NCI-H2081 (cell line): ENCODE measurements at regions not wholly inside any gene's neighbourhood (a gene's known extent, or its start where the extent isn't known, plus 50 kb on each side); places are given as distances from the start of the nearest gene placed in this dataset.
"Not testable (repeated sequence)": the region's sequence is repeated elsewhere in the genome, so short reads cannot be mapped to it uniquely, and the experiment has no call there.

Experiments
- DNase-seq, 2 experiments: peaks; one replicate each; lab custom pipeline; 2025; lab: John Stamatoyannopoulos, UW

GRCh38 chr7:149683181-149683580 lies 90.2 kb downstream of the ZNF467 start:
- no peak for DNase-seq

DNA sequence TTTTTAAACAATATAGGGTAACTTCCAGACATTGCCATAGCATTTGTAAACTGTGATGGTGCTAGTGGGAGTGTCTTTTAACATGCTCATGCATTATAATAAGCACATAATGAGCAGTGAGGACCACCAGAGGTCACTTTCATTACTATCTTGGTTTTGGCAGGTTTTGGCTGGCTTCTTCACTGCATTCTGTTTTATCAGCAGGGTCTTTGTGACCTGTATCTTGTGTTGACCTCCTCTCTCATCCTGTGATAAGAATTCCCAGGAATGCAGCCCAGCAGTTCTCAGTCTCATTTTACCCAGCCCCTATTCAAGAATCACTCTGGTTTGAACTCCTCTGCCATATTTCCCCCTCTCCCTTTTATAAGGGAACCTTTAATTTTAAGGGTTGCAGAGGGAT lies 91.3 kb downstream of the ZNF467 start:
- no peak for DNase-seq

DNA sequence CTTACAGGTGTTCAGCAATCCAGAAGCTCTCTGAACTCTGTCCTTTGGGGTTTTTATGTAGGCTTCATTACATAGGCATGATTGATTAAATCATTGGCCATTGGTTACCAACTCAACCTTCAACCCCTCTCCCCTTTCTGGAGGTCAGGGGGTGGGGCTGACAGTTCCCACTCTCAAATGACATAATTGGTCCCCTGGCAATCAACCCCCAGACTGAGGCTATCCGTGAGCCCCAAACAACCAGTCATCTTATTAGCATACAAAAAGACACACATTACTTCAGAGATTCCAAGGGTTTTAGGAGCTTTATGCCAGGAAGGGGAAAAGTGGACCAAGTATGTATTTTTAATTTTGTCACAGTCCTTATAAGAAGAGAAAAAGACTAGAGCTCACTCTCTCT lies 92.1 kb downstream of the ZNF467 start:
- no peak for DNase-seq

DNA sequence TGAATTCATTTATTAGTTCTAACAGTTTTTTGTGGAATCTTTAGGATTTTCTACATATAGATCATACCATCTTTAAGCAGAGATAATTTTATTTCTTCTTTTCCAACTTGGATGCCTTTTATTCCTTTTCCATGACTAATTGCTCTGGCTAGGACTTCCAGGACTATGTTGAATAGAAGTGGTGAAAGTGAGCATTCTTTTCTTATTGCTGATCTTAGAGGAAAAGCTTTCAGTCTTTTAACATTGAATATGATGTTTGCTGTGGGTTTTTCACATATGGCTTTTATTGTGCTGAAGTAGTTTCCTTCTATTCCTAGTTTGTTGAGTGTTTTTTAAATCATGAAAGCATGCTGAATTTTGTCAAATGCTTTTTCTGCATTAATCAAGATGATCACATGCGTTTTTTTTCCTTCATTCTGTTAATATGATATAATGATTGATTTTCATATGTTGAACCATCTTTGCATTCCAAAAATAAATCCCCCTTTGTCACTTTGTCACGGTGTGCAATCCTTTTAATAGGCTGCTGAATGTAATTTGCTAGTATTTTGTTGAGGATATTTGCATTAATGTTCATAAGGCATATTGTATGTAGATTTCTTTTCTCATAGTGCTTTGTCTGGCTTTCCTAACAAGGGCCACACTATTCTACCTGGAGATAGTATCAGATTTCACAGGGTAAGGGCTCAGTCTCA lies 92.9 kb downstream of the ZNF467 start:
- DNase-seq = no peak

DNA sequence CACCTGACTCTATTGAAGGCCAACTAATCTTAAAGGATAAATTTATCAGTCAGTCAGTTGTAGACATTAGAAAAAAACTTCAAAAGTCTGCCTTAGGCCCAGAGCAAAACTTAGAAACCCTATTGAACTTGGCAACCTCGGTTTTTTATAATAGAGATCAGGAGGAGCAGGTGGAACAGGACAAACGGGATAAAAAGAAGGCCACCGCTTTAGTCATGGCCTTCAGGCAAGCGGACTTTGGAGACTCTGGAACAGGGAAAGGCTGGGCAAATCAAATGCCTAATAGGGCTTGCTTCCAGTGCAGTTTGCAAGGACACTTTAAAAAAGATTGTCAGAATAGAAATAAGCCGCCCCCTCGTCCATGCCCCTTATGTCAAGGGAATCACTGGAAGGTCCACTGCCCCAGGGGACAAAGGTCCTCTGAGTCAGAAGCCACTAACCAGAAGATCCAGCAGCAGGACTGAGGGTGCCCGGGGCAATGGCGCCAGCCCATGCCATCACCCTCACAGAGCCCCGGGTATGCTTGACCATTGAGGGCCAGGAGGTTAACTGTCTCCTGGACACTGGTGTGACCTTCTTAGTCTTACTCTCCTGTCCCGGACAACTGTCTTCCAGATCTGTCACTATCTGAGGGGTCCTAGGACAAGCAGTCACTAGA lies 98.5 kb downstream of the ZNF467 start:
- DNase-seq = not testable (repeated sequence)

- no peak for DNase-seq
These were observed 100.4 kb downstream of the ZNF467 start for GRCh38 chr7:149673006-149673405.

DNA sequence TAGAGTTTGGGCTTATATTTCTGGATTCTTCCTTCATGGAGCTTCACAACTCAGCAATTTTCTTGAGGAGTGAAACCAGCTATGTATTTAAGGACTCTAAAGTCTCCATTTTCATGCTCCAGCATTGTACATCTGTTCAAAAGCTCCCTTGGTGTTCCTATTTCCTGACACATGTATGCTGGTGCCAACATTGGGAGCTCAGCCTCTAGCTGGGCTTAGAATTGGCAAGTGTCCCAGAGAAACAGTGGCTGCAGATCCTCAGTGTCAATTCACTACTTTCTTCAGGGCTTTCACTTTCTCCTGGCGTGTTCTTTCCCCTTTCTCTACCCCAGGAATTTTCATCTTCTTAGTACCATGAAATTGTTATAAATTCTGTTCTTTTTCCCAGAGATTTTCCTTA lies 103.1 kb downstream of the ZNF467 start:
- peak; percentile 53 to 83 for DNase-seq

- no peak for DNase-seq
These were observed 104.1 kb downstream of the ZNF467 start for GRCh38 chr7:149669121-149669818.

DNA sequence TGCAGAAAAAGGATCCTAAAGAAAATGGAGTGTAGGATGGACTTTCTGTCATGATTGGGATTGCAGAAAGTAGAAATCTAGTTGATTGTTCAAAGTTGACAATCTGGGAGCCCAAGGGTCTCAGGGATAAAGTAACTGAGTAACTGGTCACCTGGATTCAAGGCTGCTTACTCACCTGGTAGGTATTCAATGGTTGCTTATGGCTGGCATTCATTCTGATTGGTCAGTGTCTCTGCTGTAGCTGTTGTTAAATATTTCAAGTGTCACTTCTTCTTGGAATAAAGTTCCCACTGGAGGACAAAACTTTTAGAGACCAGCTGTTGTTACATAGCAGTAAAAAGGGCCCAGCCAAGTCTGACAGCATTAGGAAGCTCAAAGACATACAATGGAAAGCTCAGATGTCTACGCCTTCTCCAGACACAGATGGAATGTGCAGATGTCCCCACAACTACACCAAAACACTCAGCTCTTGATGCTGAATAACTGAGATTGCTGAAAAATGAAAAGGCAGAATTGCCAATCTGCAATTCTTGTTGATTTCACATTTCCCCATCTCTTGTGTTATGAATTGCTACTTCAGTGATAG lies 106.9 kb downstream of the ZNF467 start:
- DNase-seq = no peak

DNA sequence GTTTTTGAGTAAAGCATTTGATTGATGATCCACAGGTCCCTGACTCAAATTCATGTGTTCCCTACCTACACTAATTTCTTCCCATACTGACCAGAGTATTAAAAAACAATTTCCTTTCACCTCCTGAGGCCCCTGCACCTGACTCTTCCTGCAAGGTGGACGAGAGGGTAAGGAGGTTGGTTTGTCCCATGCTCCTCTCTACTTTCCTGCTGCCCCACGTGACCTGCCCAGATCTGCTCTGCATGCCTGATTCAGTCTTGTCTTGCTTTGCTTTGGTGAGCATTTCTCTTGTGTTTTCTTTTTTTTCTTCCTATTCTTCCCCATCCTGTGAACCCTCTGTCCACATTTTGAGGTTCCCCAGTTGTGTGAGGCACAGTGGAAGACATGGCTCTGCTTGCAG lies 107.8 kb downstream of the ZNF467 start:
- not testable (repeated sequence) for DNase-seq

GRCh38 chr7:149664666-149665065 lies 108.7 kb downstream of the ZNF467 start:
- DNase-seq = no peak

DNA sequence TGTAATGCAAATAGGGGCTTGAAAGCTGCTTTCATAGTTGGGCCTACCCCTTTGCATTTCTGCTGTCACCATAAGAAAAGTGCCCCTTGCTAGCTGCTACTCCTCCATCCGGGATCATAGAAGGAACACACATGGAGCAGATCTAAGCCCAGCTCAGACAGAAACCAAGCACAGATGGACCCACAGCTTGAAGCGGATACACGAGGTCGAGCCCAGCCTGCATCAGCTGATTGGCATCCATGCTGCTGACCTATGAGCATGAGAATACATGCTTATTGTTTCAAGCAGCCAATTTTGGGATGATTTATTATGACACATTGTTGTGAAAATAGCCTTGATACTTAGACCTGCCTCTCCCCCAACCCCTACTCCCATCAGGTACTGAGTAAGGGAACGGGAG lies 109.2 kb downstream of the ZNF467 start:
- DNase-seq = no peak

DNA sequence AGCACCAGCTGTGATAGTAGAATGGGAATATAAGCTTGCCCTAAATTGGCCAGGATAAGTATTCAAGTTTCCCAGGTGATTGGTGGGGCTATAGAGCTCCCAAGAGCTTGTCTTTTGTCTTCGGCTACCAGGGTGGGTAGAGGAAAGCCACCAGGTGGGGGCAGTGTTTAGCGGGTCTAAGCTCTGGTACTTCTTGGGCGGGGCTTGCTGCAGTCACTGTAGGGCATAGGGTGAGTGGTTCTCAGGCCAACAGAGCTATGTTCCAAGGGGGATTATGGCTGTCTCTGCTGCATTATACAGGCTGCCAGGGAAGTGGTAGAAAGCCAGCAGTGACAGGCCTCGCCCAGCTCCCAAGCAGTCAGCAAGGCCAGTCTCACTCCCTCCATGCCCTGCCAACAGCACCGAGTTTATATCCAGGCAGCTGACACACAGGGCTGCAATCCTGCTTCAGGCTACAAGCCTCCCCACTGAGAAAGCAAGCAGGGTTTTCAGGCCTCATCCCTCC lies 110.7 kb downstream of the ZNF467 start:
- peak; percentile 22 to 51 for DNase-seq

DNA sequence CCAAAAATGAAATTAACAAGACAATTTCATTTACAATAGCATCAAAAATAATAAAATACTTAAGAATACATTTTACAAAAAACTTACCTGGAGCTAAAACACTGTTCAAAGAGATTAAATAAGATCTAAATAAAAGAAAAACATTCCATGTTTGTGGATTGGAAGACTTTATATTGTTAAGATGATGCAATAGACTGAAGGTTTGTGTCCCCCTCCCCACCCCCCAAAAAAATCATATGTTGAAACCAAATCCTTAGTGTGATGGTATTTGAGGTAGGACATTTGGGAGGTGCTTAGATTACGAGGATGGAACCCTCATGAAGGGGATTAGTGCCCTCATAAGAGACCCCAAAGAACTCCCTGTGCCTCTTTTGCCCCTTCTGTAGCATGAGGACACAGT lies 117.6 kb downstream of the ZNF467 start:
- no peak for DNase-seq

DNA sequence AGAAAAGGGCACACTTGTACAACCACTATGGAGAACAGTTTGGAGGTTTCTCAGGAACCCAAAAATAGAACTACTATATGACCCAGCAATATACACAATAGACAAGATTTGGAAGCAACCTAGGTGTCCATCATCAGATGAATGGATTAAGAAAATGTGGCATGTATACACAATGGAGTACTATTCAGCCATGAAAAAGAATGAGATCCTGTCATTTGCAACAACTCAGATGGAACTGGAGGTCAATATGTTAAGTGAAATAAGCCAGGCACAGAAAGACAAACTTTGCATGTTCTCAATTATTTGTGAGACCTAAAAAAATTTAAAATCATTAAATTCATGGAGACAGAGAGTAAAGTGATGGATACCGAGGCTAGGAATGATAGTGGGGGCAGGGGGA lies 118.8 kb downstream of the ZNF467 start:
- DNase-seq = no peak

GRCh38 chr7:149650190-149650589 lies 123.2 kb downstream of the ZNF467 start:
- not testable (repeated sequence) for DNase-seq

GRCh38 chr7:149644754-149645153 lies 128.6 kb downstream of the ZNF467 start:
- DNase-seq = no peak

GRCh38 chr7:149642589-149642988 lies 130.8 kb downstream of the ZNF467 start:
- no peak for DNase-seq

DNA sequence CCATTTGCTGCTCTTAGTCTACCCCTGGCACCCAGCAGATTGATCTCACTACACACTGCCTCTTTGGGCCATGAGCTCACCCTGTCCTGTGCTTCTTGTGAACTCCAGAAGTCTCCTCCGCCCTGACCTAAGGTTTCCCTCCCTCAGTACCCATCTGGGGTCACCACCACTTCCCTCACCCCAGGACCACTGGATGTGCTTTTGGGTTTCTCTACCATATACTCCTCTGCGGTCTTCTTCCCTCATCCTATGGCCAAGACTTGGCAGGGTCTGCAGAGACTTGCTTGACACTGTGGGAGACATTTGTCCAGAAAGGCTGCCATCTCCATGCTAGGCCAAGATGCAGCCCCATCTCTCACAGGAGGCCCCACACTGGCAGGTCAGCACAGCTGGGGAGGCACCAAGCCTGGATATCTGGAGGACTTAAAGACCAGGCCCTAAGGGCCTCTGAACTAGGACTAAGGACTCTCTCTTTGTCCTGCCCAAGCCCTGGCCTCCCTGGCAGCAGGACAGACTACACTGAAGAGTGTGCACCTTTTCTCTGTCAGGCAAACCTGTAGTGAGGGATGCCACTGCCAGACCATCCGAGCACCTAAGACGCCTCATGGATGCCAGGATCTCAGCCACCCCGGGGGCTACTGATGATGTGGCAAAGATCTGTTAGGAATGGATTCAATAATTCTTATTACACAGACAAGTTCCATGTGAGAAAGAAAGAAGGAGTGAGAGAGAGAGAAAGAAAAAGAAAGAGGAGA lies 134.6 kb downstream of the ZNF467 start:
- DNase-seq = no peak

DNA sequence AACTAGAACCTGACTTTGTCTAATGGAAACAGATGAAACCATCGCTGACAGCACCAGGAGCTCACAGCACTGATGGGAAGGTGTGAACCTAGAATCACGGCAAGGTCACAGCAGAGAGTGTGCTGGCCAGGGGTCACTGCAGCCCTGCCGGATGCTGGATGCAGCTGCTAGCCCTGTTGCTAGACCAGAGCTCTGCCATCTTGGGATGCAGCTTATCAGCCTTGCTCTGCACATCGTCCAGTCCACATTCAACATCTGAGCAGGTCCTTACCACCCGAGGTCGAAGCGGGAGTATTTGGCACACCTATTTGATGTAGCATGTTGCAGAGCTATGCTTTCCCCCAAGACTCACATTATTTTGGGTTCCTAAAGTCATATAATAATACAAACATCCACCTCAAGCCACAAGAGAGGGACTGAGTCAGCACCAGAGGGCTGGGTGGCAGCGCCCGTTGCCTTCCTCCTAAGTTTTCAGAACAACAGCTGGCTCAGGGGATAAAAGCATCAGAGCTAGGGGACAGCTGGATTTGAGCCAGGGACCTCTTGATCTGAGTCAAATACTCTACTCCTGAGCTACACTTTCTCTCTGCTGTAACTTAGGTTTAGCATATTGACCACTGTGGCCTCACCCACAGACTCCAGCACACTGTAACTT lies 135.3 kb downstream of the ZNF467 start:
- no peak for DNase-seq

DNA sequence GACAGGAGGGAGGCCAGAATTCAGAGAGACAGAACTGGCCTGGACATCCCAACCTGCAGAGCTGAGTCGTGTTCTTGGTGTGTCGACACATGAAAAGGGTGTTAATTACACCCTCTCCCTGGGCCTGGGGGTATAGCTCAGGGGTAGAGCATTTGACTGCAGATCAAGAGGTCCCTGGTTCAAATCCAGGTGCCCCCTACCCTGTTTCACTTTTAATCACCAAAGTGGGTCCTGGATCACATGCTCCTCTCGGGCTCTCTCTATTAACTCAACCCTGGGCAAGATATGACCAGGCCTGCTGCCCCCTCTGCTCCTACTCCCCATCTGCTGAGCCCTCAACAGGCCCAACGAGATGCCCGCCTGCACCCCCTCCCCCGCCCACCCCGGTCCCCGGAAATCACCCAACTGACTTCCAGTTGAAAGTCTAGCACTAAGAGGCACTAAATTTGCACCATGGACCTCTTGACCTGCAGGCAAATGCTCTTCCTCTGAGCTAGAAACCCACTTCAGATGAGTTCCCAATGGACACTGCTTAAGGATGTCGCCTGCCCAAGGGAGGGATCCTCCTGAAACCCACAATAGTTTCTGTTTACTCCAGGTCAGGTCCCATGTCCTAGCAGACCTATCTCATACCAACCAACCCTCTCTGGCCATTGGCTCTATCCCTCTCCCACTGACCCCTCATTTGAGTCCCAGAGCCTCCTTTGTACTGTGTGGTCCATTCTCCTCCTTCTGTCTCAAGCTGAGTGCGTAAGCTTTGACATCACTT lies 137.6 kb downstream of the ZNF467 start:
- no peak for DNase-seq
